ENCODE measurements at regions not wholly inside any gene's neighbourhood (a gene's known extent, or its start where the extent isn't known, plus 50 kb on each side); places are given as distances from the start of the nearest gene placed in this dataset.
A peak's percentile ranks its signal among the peaks of the same experiment; 100 is the strongest.

DNA sequence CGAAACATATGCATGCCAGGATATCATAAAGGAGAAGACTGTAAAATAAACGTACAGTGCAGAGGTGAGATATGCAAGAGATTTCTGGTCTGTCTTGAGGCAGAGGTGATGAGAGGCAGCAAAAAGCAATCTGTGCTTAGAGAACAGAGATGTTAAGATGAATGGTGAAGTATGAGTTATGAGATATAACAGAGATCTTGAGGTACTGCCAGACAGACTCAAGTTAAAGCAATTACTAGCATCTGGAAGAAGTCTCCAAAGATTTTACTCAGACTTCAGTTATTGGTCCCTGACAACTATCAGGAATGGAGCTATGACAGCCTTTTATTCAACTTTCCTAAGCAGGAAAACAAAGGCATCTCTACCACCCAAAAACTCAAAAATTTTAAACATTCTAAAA lies 122.8 kb upstream of the DST start:
- DNase-seq, result no peak

DNA sequence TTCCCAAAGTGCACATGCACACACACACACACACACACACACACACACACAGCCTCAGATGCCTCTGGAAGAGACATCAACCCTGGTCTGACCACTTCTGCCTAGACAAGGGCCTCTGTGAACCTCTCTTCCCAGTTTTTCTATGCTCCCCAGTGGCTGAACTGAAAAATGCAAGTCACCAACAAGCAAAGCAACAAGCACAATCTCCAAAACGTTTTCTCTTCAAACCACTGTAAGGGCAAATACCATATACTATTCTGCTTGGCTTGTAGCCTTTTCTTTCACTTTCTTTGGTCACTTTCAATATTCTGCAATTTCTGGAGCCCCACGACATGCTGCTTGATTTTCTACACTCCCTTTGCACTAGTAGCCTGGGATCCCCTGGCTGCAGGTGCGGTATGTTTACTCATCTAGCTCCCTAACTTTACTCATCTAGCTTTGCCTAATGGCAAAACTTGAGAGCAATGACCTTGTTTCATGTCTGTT lies 121.4 kb upstream of the DST start:
- DNase-seq, result no peak

DNA sequence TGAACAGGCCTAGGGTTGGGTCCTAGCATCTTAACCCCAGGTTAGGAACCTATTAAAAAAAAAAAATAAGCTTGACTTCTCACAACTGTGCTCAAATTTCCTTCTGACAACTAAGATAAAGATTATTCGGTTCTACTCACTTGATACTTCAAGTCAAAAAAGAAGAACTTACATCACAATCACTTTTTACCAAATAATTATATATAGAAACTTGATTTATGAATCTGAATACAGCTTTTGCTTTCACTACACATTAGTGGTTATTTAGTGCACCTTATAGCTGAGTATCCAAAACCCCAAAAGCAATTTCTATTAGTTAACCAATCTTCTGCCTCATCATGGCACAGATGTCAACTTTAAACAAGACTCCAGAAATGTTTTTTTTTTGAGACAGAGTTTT lies 119.0 kb upstream of the DST start:
- no peak for DNase-seq

DNA sequence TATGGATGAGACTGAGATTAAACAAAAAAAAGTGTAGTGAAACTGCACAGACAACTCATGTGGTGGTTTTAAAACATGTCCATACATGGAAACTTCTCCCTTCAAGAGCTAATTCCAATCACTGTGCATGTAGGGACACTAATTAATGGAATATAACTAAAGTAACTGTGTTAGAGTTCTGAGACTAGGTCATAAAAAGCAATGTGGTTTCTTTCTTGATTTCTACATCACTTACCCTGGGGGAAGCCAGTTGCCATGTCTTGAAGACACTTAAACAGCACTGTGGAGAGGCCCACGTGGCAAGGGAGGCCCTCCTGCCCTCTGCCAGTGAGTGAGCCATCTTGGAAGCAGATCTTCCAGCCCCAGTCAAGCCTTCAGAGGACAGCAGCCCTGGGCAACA lies 118.2 kb upstream of the DST start:
- DNase-seq, result no peak

DNA sequence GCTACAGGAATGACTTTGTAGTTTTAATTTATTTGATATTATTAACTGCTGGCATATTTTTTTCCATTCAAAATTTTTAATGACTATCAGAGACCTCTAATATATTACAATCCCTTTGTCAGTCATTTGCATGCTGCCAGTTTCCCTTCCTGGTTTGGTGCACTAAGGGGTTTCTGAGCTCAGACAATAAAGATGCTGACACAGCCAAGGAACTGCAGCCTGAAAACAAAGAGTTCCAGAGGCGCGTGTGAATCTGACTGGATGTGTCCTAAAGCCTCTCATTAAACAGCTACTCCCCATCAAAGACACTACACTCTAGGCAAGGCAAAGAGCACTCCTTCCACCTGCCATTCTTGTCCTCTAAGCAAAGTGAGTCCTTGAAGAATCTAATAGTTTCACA lies 116.8 kb upstream of the DST start:
- no peak for DNase-seq

DNA sequence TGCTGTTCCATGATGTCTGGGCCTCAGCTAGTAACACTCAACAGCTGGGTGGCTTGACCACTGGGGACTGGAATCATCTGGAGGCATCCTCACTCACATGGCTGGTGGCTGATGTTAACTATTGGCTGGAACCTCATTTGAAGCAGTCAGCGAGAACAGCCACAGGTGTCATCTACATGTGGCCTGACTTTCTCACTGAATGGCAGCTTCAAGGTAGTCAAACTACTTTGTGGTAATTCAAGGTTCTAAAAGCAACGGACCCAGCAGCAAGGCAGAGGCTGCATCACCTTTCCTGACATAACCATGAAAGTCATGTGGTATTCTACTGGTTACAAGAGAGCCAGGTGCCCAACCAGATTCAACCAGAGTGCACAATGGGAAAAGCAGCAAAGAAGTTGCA lies 115.9 kb upstream of the DST start:
- DNase-seq, result no peak

DNA sequence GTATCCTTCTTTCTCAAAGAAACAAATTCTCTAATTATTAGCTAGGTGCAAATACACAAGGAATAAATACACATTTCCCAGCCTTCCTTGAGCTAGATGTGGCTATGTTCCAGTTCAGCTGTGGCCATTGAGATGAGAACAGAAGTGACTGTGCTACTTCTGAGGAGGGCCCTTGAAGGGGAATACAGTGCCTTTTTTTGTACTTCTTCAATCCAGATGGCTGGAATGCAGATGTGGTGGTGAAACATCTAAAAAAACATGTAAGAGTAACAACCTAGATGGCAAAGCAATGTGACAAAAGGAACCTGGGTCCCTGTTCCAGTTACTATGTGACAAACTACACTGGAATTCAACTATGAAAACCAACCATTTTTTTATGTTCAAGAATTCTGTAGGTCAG lies 115.4 kb upstream of the DST start:
- DNase-seq, result no peak

DNA sequence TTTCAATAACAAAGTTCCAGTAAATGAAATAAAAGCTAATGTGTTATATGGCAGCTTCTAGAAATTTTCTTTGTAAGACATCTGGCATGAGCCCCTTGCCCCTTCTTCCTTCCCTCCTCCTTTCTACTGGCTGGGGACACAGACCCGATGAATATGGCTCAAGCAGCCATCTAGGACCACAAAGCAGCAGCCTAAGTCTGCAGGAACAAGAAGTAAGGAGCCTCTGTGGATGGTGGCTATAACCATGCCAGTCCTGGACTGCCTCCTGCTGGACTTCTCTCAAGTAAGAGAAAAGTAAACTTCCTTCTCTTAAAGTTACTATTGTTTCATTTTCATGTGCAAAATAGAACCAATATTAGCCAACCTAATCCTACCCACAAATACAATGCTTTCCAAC lies 114.9 kb upstream of the DST start:
- DNase-seq, result no peak

DNA sequence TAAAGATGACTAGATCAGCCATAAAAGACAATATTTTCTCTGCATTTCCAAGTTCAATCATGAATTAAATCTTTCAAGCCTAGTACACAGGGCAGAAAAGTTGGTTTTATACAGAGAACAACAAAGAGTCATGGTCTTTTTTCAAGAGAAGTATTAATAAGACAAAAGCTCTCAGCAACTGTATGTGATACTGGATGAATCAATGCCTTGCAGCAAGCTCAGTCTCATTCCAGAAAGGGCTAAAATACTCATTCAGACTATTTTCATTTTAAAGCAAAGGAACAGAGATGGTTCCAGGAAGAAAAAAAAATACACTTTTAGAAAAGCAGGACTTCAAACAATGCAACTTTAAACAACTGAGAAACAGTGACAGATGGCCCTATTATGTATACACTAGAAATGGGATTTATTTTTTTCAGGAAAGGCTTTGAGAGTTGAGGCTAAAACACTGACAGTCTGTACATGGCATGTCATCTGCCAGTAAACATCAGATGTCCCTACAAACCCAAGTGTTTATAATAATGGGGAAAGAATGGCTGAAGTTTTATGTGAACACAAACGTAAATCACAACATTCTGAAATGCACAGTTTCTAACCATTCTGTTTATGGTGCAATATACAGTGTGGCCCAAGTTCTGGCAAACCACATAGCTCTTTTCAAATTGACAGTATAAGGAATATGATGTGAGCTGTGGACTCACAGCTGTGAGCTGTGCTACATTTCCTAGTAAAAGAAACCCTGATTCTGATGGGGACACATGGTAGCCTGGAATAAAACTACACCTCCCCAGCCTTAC lies 114.3 kb upstream of the DST start:
- peak; percentile 74 for DNase-seq

DNA sequence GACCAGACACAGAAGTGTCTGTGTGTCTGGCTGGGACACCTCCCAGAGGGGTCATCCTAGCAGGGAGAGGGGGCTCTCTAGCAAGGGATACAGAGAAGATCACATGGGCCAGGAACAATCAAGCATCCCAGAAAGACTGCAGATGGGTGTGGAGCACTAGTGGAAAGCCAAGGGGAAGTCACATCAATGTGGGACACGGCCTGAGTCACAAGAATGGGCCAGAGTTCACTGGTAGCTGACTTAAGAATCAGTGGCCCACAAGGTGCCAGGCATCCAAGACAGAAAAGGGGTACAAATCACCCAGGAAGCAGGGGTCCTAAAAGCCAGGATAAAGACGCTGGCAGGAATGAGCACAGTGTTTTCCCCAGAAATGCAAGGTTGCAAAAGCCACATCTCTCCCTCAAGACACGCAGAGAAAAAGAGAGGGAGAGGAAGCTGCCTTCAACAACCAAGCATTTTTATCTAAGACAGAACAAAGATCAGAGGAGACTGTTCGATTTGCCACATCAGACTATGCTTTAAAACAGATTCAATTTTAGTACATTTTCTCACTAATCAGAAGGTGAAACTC lies 113.6 kb upstream of the DST start:
- DNase-seq, result no peak

DNA sequence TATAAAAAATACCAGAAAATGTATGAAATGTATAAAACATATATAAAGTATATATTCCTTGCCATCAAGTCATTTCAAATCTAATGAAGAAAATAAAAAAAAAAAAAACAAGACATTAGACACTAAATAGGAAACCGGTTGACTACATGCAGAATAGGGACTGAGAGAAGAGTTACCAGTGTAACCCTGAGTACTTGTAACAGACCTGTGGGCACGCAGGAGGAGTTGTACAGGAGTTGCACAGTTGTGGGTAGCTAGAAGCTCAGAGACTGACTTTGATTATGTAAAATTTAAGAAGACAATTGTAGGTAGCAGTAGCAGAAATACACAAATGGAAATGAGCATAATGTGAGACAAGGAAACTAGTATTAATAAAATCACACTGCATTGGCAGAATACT lies 112.4 kb upstream of the DST start:
- DNase-seq, result no peak

DNA sequence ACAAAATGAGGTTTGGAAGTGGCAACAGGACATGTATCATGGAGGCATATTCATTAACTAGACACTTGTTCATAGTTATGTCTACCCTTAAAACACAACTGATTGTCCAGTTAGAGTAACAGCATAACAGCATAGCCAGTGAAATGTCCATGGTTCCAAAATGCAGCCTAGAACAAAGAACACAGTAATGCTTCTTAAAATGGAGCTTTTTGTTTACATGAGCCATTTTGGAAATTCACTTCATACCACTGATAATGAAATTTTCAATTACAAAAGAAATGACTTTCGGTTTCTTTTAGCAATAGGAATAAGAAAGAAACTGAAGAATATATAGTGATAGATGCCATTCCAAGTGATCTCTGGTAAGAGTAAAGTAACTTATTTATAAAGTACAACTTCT lies 111.1 kb upstream of the DST start:
- no peak for DNase-seq

DNA sequence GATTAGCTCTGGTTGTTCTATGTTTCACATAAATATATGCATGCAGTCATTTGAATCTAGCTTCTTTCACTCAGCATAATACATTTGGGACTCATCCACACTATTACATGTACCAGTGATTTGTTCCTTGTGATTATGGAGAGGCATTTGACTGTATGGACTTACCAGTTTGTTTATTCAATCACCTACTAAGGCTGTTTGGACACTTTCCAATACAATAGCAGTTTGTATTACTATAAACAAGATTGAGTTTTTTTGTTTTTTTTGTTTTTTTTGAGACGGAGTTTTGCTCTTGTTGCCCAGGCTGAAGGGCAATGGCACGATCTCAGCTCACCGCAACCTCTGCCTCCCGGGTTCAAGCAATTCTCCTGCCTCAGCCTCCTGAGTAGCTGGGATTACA lies 109.8 kb upstream of the DST start:
- DNase-seq, result no peak

DNA sequence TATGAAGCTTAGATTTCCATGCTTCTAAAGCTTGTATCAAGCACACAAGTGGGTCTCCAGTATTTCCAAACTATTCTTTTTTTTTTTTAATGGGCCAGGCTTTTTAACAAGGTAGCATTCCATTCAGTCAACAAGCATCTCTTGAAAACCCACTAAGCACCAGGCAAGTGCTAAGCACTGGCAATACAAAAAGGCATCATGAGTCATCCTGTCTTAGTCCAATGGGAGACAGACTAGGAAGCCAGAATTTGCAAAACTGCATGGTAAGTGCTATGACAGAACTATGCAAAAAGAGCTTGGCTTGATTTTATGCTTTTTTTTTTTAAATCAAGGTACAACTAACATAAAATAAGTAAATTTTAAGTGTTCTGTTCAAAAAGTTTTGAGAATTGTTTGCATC lies 109.3 kb upstream of the DST start:
- DNase-seq, result no peak

DNA sequence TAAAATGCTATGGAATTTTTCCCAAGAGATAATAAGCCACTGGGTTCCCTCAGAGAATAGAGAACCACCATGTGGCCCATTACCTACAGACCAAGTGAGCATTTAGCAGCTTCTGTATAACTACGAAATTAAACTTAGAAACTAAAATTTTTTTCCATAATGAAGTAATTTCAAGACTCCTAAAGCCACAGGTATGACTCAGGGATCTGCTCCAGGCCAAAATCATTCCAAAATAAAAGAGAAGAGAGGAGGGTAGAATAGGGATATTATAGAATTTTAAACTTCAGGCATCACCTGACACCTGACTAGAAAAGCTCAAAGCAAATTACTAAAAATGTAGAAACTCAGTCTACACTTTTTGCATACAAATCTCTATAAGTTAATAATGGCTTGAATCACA lies 108.9 kb upstream of the DST start:
- DNase-seq, result no peak

DNA sequence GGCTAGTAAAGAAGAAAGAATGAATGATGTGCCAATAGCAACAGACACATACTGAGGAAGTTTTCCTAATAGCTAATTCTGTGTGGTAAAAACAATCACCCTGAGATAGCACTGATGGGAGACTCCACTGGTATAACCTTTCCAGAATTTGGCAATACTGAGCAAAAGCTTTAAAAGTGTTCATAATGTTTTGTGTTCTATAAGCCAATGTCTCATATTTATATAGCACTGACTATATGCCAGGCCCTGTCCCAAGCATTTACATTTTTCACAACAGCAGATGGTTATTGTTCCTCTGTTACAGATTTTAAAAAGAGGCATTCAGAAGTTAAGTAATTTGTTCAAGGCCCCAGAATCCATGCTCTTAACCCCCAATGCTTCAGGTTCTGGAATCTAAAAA lies 108.0 kb upstream of the DST start:
- no peak for DNase-seq

DNA sequence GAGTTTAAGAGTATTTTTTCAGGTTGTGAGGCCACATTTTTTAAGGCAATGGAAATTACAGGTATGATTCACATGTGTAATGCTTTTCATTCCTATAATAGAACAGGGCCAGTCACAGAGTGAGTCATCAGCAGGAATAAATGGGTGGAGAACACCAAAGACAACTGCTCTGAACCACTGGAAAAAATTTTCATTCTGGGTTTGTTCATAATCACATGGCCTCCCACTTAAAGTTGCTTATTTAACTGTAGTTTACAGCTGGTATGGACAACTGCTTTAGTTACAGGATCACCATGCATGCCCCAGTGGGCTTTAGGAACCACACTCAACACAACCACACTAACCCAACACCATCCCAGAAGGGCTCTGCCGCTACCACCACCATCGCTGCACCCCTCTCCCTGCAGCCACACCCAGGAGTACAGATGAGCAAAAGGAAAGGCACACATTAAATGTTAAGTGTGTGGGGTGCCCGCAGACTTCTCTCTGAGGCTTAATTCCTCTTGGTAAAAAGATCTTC lies 107.0 kb upstream of the DST start:
- no peak for DNase-seq

DNA sequence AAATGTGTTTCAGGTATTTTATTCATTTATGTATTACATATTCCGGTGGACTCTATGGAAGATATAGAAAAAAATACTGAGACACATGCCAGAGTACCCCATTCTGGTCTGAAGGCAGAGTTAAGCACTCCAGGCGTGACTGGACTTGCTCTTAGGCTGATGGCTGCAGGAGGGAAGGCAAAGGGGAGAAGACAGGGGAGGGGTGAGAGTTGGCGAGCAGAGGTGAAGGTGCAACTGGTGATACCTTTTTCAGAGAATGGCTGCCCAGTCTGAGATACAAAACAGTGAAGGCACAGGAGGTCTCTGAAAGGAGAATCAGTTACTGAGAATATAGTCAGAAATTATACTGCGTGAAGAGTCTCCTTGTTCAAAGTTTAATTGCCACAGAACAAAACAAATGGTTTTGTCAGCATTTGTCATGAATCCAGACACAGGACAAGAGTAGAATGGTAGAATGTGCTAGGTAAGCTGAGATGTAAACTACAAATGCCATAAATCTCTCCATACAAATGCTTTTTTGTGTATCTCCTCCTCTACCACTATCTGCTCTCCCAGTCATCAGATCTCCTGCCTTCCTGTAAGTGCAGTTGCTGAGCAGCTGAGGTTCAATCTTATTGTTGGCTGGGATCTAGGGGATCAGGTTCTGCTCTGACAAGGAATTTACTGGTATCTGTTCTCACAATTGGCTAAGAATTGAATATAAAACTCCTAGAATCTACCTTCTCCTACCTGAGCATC lies 104.2 kb upstream of the DST start:
- peak; percentile 48 for DNase-seq

DNA sequence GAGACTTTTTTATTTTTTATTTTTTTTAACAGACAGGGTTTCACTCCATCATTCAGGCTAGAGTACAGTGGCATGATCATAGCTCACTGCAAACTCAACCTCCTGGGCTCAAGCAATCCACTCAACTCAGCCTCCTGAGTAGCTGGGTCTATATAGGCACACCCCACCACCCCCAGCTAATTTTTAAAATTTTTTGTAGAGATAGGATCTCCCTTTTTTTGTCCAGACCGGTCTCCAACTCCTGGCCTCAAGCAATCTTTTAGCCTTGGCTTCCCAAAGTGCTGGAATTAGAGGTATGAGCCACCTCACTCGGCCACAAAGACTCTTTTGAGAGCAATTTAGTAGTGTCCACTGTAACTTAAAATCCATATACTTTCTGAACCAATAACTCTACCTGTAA lies 103.3 kb upstream of the DST start:
- DNase-seq, result no peak

DNA sequence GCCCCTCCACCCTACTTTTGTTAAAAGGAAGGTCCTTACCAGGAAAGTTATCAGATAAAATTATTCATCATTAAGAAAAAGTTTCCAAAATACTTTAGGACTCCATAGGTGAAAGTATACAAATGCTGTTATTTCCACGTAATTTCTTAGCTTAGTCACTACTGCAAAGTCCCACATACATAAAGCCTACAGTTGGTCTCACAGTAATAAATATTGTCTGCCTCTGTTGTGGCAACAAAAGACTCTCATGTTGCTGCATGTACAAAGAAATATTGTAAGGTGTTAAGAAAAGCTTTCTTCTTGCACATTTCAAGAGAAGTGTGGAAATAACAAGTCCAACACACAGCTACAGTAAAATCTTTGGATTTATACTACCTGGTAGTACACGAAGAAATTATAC lies 102.4 kb upstream of the DST start:
- no peak for DNase-seq

DNA sequence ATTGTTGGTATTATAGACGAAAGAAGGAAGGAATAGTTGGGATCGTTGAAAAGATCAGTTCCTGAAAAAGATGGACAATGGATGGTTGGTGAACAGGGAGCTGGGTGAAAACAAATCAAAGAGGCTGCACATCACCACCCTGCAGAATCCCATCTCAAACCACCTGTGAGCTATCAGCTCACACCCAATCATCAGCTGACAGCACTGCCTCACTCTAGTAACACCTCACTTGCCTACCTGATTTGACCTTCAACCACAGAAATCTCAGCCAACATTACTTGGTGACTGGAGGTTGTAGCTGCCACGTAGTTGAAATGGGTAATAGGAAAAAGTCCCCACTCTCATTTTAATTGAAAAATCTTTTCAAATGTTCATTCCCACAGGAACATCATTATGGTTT lies 101.8 kb upstream of the DST start:
- DNase-seq, result no peak

DNA sequence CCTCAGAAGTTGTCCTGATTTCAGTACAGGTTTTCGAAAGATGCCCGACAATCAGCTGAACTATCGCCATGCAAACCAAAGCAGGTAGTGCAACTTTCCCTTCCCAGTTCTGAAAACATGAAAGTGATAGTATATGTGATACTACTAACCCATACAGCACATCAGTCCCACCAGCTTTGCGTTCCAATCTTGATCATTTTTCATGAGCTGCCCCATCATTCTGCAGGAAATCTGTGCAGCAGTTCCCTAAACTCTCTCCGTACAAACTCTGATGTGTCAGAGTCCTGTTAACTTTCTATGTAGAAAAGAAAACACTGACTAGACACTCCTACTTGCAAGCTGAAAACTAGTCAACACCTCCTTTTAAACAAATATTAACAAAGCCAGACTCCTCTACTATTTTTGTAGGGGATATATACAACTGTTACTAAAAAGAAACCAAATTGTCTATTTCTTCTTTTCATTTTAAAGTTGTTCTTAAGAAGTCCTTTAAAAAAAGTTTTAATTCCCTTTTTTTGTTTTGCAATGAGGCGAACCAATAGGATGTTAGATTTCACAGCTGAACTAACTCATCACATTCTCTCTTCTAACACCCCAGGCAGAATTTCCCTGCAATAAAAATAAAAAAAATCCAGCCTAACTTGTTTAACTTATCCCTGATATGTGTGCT lies 99.6 kb upstream of the DST start:
- DNase-seq, result no peak

DNA sequence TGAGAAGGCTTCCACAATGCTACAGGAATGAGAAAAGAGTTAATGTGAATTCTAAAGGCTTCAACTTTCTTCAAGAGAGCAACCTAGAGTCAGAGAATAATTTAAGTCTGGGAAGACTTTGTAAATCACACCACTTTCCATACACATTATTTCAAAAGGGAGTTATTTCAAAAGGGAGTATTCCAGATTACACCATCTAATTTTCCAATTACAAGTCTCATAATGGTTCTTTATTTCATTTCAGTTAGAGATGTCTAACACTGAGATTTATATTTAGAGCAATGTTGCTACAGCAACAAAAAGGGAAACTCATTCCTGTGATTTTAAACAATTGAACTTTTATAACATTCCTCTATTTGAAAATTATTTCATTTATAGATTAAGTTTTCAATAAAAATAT lies 98.8 kb upstream of the DST start:
- no peak for DNase-seq
